Stimulated activated memory B cell treated with anti-CD40 and anti-IgM and Interleukin-4, amounts not matched to agents 10 μg/mL and 1 μg/mL and 100 μg/mL, for 72 hours (primary cell): ENCODE measurements at regions not wholly inside any gene's neighbourhood (a gene's known extent, or its start where the extent isn't known, plus 50 kb on each side); places are given as distances from the start of the nearest gene placed in this dataset.
"Not testable (repeated sequence)": the region's sequence is repeated elsewhere in the genome, so short reads cannot be mapped to it uniquely, and the experiment has no call there.

Experiments used
- ATAC-seq: fragments of 150-1000 bp; cut with Tn5 transposase; 2 replicates; pipeline ENCODE4 v1.10.0; 2021
- H3K27ac Mint-ChIP-seq: one replicate; pipeline ENCODE4 v1.8.0; 2022; ENCODE audit warnings: mild to moderate bottlenecking, mixed read lengths
- H3K27me3 Mint-ChIP-seq: one replicate; pipeline ENCODE4 v1.8.0; 2022; ENCODE audit warnings: mixed read lengths
- H3K36me3 Mint-ChIP-seq: one replicate; pipeline ENCODE4 v1.8.0; 2022; ENCODE audit warnings: mixed read lengths
- H3K4me1 Mint-ChIP-seq: one replicate; pipeline ENCODE4 v1.8.0; 2022; ENCODE audit warnings: mixed read lengths
- H3K4me3 Mint-ChIP-seq: one replicate; pipeline ENCODE4 v1.8.0; 2022; ENCODE audit warnings: mild to moderate bottlenecking, moderate library complexity, mixed read lengths
- H3K9me3 Mint-ChIP-seq: one replicate; pipeline ENCODE4 v1.8.0; 2022; ENCODE audit warnings: mixed read lengths

GRCh38 chr3:86774082-86774691, 216.8 kb downstream of the VGLL3 start:
- Mint-ChIP-seq H3K9me3 (no peaks in the 10 kb centered on the region), H3K27me3 (no peaks in the 10 kb centered on the region), H3K4me3 (no peak overlapping the region), H3K36me3 (no peaks in the 10 kb centered on the region), H3K4me1 (no peaks in the 10 kb centered on the region), H3K27ac (no peak overlapping the region)
- ATAC-seq = no peak

DNA sequence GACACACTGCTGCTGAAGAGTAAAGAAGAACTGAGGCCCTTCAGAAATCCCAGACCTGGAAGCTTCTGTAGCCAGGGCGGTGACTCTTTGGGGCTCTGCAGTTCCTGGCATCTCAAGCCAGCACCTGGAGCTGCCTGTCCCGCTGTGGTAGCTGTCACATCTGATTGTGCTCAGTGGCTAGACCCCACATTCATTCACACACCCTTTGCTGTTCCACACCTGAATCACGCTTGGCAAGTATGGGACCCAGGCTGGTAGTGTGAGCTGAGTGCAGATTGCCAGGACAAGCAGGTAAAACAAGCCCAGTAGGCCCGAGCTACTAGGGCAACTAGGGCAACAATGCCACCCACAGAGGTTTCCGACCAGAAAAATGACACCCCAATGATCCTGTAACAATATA, 218.2 kb downstream of the VGLL3 start:
- ATAC-seq = peak; percentile 18
- Mint-ChIP-seq H3K4me1 (no peaks in the 10 kb centered on the region), H3K9me3 (no peaks in the 10 kb centered on the region), H3K27me3 (no peaks in the 10 kb centered on the region), H3K36me3 (no peaks in the 10 kb centered on the region), H3K4me3 (no peak overlapping the region), H3K27ac (no peak overlapping the region)

- no peaks in the 10 kb centered on the region for H3K36me3 Mint-ChIP-seq
- H3K4me3 Mint-ChIP-seq = no peak overlapping the region
- no peak overlapping the region for H3K27ac Mint-ChIP-seq
- no peaks in the 10 kb centered on the region for H3K9me3 Mint-ChIP-seq
- no peaks in the 10 kb centered on the region for H3K4me1 Mint-ChIP-seq
- ATAC-seq = peak; percentile 59
- H3K27me3 Mint-ChIP-seq = no peaks in the 10 kb centered on the region
Measured at GRCh38 chr3:86771741-86772512, 219.0 kb downstream of the VGLL3 start.

DNA sequence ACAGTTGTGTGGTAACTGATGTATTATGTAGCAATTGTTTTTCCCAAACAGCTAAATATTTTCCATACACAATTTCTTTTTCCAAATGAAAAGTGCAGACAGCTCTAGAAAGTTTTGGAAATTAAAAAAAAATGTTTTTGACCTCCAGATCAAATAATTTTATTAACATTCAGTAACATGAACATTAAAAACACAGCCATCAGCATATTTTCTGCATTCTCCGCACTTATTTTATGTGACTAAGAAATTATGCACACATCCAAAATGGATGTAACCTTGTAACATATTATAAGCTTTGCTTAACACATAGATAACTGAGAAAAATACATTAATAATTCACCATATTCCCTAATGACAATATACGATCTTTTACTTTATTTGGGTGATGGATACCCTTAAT, 224.6 kb downstream of the VGLL3 start:
- Mint-ChIP-seq H3K4me3 (no peak overlapping the region), H3K36me3 (no peaks in the 10 kb centered on the region), H3K27me3 (no peaks in the 10 kb centered on the region), H3K9me3 (no peaks in the 10 kb centered on the region), H3K27ac (no peak overlapping the region), H3K4me1 (no peaks in the 10 kb centered on the region)
- no peak for ATAC-seq

DNA sequence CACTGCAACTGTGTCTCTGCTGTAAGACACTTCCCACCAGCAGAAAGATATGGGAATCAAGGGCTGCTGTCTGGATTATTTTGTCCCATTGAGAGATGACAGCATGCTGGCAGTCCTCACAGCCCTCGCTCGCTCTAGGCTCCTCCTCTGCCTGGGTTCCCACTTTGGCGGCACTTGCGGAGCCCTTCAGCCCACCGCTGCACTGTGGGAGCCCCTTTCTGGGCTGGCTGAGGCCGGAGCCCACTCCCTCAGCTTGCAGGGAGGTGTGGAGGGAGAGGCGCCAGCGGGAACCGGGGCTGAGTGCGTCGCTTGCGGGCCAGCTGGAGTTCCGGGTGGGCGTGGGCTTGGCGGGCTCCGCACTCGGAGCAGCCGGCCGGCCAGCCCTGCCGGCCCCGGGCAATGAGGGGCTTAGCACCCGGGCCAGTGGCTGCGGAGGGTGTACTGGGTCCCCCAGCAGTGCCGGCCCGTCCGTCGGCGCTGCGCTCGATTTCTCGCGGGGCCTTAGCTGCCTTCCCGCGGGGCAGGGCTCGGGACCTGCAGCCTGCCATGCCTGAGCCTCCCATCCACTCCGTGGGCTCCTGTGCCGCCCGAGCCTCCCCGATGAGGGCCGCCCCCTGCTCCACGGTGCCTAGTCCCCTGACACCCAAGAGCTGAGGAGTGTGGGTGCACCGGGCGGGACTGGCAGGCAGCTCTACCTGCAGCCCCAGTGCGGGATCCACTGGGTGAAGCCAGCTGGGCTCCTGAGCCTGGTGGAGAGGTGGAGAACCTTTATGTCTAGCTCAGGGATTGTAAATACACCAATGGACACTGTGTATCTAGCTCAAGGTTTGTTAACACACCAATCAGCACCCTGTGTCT, 233.4 kb downstream of the VGLL3 start:
- H3K4me1 Mint-ChIP-seq, H3K27me3 Mint-ChIP-seq, ATAC-seq, H3K27ac Mint-ChIP-seq, H3K9me3 Mint-ChIP-seq, H3K36me3 Mint-ChIP-seq, H3K4me3 Mint-ChIP-seq: not testable (repeated sequence)

- peaks cover 3% of the 10 kb centered on the region for H3K9me3 Mint-ChIP-seq
- H3K4me1 Mint-ChIP-seq = no peaks in the 10 kb centered on the region
- no peaks in the 10 kb centered on the region for H3K36me3 Mint-ChIP-seq
- no peaks in the 10 kb centered on the region for H3K27me3 Mint-ChIP-seq
- H3K4me3 Mint-ChIP-seq = no peak overlapping the region
- no peak overlapping the region for H3K27ac Mint-ChIP-seq
- ATAC-seq = no peak
Measured at GRCh38 chr3:86748015-86748414, 242.9 kb downstream of the VGLL3 start.

- no peak for ATAC-seq
- no peaks in the 10 kb centered on the region for H3K4me1 Mint-ChIP-seq
- no peak overlapping the region for H3K27ac Mint-ChIP-seq
- H3K9me3 Mint-ChIP-seq = no peaks in the 10 kb centered on the region
- H3K36me3 Mint-ChIP-seq = no peaks in the 10 kb centered on the region
- no peaks in the 10 kb centered on the region for H3K27me3 Mint-ChIP-seq
- no peak overlapping the region for H3K4me3 Mint-ChIP-seq
Measured at GRCh38 chr3:86744051-86744450, 246.9 kb downstream of the VGLL3 start.

GRCh38 chr3:86743233-86743632, 247.7 kb downstream of the VGLL3 start:
- H3K4me3 Mint-ChIP-seq = no peak overlapping the region
- H3K4me1 Mint-ChIP-seq = no peaks in the 10 kb centered on the region
- no peaks in the 10 kb centered on the region for H3K36me3 Mint-ChIP-seq

GRCh38 chr3:86740751-86741150, 250.2 kb downstream of the VGLL3 start:
- no peak overlapping the region for H3K27ac Mint-ChIP-seq
- no peak overlapping the region for H3K4me3 Mint-ChIP-seq
- ATAC-seq = no peak
- no peaks in the 10 kb centered on the region for H3K4me1 Mint-ChIP-seq
- H3K9me3 Mint-ChIP-seq = no peaks in the 10 kb centered on the region
- H3K36me3 Mint-ChIP-seq = no peaks in the 10 kb centered on the region
- H3K27me3 Mint-ChIP-seq = no peaks in the 10 kb centered on the region

More at GRCh38 chr3:86743233-86743632, 247.7 kb downstream of the VGLL3 start:
- Mint-ChIP-seq H3K9me3 (no peaks in the 10 kb centered on the region), H3K27ac (no peak overlapping the region), H3K27me3 (no peaks in the 10 kb centered on the region)
- no peak for ATAC-seq

GRCh38 chr3:86739244-86739643, 251.7 kb downstream of the VGLL3 start:
- Mint-ChIP-seq H3K27ac (no peak overlapping the region), H3K4me1 (no peaks in the 10 kb centered on the region), H3K4me3 (no peak overlapping the region)

DNA sequence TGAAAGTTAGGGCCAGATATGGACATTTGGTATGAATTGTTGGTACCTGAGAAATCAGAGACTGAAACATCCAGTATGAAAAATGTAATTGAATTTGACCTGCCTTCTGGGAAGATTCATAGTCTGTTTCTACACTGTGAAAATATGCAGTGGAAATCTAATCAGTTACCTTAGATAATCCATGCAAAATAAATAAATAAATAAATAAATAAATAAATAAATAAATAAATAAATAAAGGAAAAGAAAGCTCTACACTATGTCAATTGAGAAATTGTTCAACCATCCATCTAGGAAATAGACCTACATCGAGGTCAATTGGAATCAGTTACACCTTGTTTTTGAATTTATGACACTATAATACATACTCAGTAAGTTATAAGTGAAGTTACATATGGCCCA, 252.3 kb downstream of the VGLL3 start:
- Mint-ChIP-seq H3K9me3 (no peaks in the 10 kb centered on the region), H3K27me3 (no peaks in the 10 kb centered on the region), H3K36me3 (no peaks in the 10 kb centered on the region), H3K4me1 (no peaks in the 10 kb centered on the region), H3K4me3 (no peak overlapping the region), H3K27ac (no peak overlapping the region)
- ATAC-seq = no peak

More at GRCh38 chr3:86739244-86739643, 251.7 kb downstream of the VGLL3 start:
- Mint-ChIP-seq H3K9me3 (no peaks in the 10 kb centered on the region), H3K27me3 (no peaks in the 10 kb centered on the region), H3K36me3 (no peaks in the 10 kb centered on the region)
- no peak for ATAC-seq

DNA sequence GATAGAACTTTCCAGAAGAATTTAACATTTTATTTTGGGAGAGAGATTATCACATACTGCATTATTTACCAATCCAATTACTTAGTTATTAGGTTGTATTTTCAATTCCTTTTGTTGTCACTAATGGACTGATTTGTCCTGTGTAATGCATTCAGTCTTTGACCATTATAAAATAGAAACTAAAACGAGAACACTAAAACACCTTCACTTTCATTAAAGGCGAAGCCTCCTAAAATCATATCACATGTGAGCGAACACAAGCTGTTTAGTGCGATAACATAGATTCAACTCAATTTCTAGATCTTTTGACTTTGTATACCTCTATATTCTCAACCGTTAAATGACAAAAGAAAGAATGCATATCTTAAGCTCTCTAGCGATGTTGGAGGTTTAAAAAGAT, 253.4 kb downstream of the VGLL3 start:
- Mint-ChIP-seq H3K27ac (no peak overlapping the region), H3K4me1 (no peaks in the 10 kb centered on the region), H3K4me3 (no peak overlapping the region), H3K36me3 (no peaks in the 10 kb centered on the region), H3K27me3 (no peaks in the 10 kb centered on the region), H3K9me3 (no peaks in the 10 kb centered on the region)
- no peak for ATAC-seq

DNA sequence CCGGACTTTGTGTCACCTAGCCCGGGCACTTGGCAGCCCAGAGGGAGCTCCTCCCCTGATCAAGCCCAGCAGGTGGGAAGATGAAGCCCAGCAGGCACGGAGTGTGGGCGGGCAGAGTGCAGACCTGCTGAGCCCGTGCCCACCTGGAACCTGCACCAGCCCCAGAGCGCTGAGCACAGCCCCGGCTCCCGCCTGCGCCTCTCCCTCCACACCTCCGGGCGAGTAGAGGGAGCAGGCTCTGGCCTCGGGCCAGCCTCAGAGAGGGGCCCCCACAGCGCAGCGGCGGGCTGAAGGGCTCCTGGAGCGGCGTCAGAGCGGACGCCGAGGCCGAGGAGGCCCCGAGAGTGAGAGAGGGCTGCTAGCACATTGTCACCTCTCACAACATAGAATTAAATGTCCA, 257.7 kb downstream of the VGLL3 start:
- Mint-ChIP-seq H3K27ac (no peak overlapping the region), H3K36me3 (no peaks in the 10 kb centered on the region), H3K4me3 (no peak overlapping the region), H3K9me3 (no peaks in the 10 kb centered on the region), H3K4me1 (no peaks in the 10 kb centered on the region), H3K27me3 (no peaks in the 10 kb centered on the region)
- ATAC-seq = no peak

DNA sequence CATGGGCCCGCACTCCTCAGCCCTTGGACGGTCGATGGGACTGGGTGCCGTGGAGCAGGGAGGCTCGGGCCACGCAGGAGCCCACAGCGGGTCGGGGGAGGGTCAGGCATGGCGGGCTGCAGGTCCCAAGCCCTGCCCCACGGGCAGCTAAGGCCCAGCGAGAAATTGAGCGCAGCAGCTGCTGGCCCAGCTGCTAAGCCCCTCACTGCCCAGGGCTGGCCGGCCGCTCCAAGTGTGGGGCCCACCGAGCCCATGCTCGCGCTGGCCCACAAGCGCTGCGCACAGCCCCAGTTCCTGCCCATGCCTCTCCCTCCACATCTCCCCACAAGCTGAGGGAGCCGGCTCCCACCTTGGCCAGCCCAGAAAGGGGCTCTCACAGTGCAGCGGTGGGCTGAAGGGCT, 259.4 kb downstream of the VGLL3 start:
- no peaks in the 10 kb centered on the region for H3K4me1 Mint-ChIP-seq
- H3K4me3 Mint-ChIP-seq = no peak overlapping the region
- no peaks in the 10 kb centered on the region for H3K36me3 Mint-ChIP-seq
- H3K27ac Mint-ChIP-seq = no peak overlapping the region
- no peaks in the 10 kb centered on the region for H3K27me3 Mint-ChIP-seq
- H3K9me3 Mint-ChIP-seq = no peaks in the 10 kb centered on the region
- ATAC-seq = no peak

DNA sequence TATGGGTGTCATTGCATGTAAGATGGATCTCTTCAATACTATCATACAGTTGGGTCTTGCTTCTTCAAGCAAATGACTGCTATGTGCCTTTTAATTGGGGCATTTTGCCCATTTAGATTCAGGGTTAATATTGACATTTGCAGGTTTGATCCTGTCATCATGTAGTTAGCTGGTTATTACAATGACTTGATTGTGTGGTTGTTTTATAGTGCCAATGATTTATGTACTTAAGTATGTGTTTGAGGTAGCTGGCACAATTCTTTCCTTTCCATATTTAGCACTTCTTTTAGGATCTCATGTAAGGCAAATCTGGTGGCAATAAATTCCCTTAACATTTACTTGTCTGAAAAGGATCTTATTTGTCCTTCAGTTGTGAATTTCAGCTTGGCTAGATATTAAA, 267.5 kb downstream of the VGLL3 start:
- H3K27me3 Mint-ChIP-seq = no peaks in the 10 kb centered on the region
- H3K9me3 Mint-ChIP-seq = no peaks in the 10 kb centered on the region
- no peaks in the 10 kb centered on the region for H3K4me1 Mint-ChIP-seq
- H3K27ac Mint-ChIP-seq = no peak overlapping the region
- no peaks in the 10 kb centered on the region for H3K36me3 Mint-ChIP-seq
- ATAC-seq = no peak
- H3K4me3 Mint-ChIP-seq = no peak overlapping the region
